ENCODE measurements at regions not wholly inside any gene's neighbourhood (a gene's known extent, or its start where the extent isn't known, plus 50 kb on each side); places are given as distances from the start of the nearest gene placed in this dataset.

GRCh38 chr7:34603711-34604444, 54.1 kb upstream of the NPSR1 start:
- DNase-seq (ENCODE audit: low read depth), result no peak

Measured in ELR (cell line).